Activated CD4-positive, alpha-beta T cell treated with anti-CD3 and anti-CD28 coated beads, Interleukin-2, Interleukin-6, amounts not matched to agents 100 ng/mL and 50 ng/mL, durations not matched to agents 16 hours and 8 hours (primary cell): ENCODE measurements at regions not wholly inside any gene's neighbourhood (a gene's known extent, or its start where the extent isn't known, plus 50 kb on each side); places are given as distances from the start of the nearest gene placed in this dataset.

Experiments used
- DNase-seq: peaks from one replicate; pipeline ENCODE4 v3.0.0-alpha.2; 2020

- DNase-seq, result no peak
These were observed 717.9 kb upstream of the CXADR start for GRCh38 chr21:16794950-16795349.

GRCh38 chr21:16796776-16797175 lies 716.1 kb upstream of the CXADR start:
- DNase-seq, result no peak

GRCh38 chr21:16797540-16797939 lies 715.3 kb upstream of the CXADR start:
- no peak for DNase-seq

GRCh38 chr21:16797966-16798365 lies 714.9 kb upstream of the CXADR start:
- DNase-seq, result no peak

- no peak for DNase-seq
These were observed 712.1 kb upstream of the CXADR start for GRCh38 chr21:16800536-16801275.

GRCh38 chr21:16811011-16811410 lies 701.8 kb upstream of the CXADR start:
- no peak for DNase-seq

- DNase-seq, result no peak
These were observed 700.9 kb upstream of the CXADR start for GRCh38 chr21:16811970-16812369.

GRCh38 chr21:16815243-16815642 lies 697.6 kb upstream of the CXADR start:
- no peak for DNase-seq

- no peak for DNase-seq
These were observed 691.3 kb upstream of the CXADR start for GRCh38 chr21:16821588-16821987.

GRCh38 chr21:16829532-16829931 lies 683.3 kb upstream of the CXADR start:
- DNase-seq, result no peak

- DNase-seq, result no peak
These were observed 680.1 kb upstream of the CXADR start for GRCh38 chr21:16832791-16833190.

GRCh38 chr21:16834791-16835190 lies 678.1 kb upstream of the CXADR start:
- DNase-seq, result no peak

GRCh38 chr21:16837321-16837720 lies 675.5 kb upstream of the CXADR start:
- DNase-seq, result no peak

GRCh38 chr21:16837721-16838120 lies 675.1 kb upstream of the CXADR start:
- no peak for DNase-seq

GRCh38 chr21:16838331-16838730 lies 674.5 kb upstream of the CXADR start:
- no peak for DNase-seq

- DNase-seq, result no peak
These were observed 672.3 kb upstream of the CXADR start for GRCh38 chr21:16840538-16840937.

- DNase-seq, result no peak
These were observed 670.7 kb upstream of the CXADR start for GRCh38 chr21:16841975-16842695.

GRCh38 chr21:16842696-16843035 lies 670.2 kb upstream of the CXADR start:
- no peak for DNase-seq

- DNase-seq, result no peak
These were observed 665.6 kb upstream of the CXADR start for GRCh38 chr21:16847211-16847610.

GRCh38 chr21:16851054-16851453 lies 661.8 kb upstream of the CXADR start:
- no peak for DNase-seq

- no peak for DNase-seq
These were observed 657.6 kb upstream of the CXADR start for GRCh38 chr21:16855164-16855667.

GRCh38 chr21:16863362-16863905 lies 649.4 kb upstream of the CXADR start:
- DNase-seq, result no peak

GRCh38 chr21:16863908-16864307 lies 648.9 kb upstream of the CXADR start:
- no peak for DNase-seq

GRCh38 chr21:16865632-16866031 lies 647.2 kb upstream of the CXADR start:
- no peak for DNase-seq
